NT2/D1 (cell line): ENCODE measurements at regions not wholly inside any gene's neighbourhood (a gene's known extent, or its start where the extent isn't known, plus 50 kb on each side); places are given as distances from the start of the nearest gene placed in this dataset.

Experiments
- SUZ12 ChIP-seq: IDR thresholded peaks from 2 replicates; pipeline ENCODE4 v1.6.1; 2011; ENCODE audit not compliant: insufficient read length, insufficient read depth; ENCODE audit errors: extremely low read depth
- YY1 ChIP-seq: IDR thresholded peaks from 2 replicates; pipeline ENCODE4 v1.6.1; 2011; ENCODE audit not compliant: insufficient read length, insufficient read depth
- ZNF274 ChIP-seq: IDR thresholded peaks from 2 replicates; pipeline ENCODE4 v1.6.1; 2011; ENCODE audit warnings: mild to moderate bottlenecking, low read depth, low read length

DNA sequence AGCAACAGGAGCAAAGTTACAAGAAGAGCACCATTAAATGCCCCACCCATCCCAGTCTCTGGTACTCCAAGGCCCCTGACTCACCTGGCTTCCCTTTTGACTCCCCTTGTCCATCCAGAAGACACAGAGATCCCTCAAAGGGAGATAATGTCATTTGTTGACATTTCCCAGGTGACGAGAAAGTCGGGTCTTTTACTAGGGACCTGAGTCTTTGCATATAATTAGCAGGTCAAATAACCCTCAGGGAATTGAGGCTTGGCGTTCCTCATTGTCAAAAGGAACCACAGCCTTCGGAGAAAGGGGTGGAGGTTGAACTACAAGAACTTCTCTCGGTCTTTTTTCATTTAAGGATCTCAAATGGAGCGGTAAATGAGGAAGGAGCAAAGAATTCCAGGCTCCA, 133.2 kb downstream of the PROX1 start:
- TF ChIP-seq SUZ12 (no peak), YY1 (no peak), ZNF274 (no peak)
